ENCODE measurements at regions not wholly inside any gene's neighbourhood (a gene's known extent, or its start where the extent isn't known, plus 50 kb on each side); places are given as distances from the start of the nearest gene placed in this dataset.

GRCh38 chr6:141261016-141261671 lies 871.6 kb upstream of the GJE1 start:
- H3K4me3 ChIP-seq (ENCODE audit: low read length): no peak overlapping the region
- no peak for DNase-seq (ENCODE audit: low read depth)
- no peak for TF ChIP-seq CTCF (IDR thresholded peaks at IDR 0.05; ENCODE audit: insufficient read depth, low read depth, low read length, missing control alignments)

DNA sequence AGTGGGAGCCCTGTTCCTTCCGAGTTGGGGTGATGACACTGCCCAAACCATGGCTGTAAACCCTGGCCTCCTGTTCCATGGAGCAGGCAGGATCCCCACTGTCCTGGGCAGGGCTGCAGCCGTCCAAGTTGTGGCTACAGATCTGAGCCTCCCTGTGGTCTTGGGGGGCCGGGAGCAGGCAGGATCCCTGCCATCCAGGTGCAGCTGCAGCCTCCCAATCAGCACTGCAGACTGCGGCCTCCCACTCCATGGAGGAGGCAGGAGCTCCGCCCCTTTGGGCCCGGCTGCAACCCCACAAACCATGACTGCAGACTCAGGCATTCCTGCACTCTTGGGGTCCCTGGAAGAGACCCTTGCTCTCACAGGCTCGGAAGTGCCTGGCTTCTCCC lies 872.1 kb upstream of the GJE1 start:
- TF ChIP-seq CTCF (IDR thresholded peaks at IDR 0.05; ENCODE audit: insufficient read depth, low read depth, low read length, missing control alignments): no peak
- H3K4me3 ChIP-seq (ENCODE audit: low read length): no peak overlapping the region
- DNase-seq (ENCODE audit: low read depth): no peak

GRCh38 chr6:141259807-141260206 lies 872.9 kb upstream of the GJE1 start:
- DNase-seq (ENCODE audit: low read depth): no peak
- H3K4me3 ChIP-seq (ENCODE audit: low read length): no peak overlapping the region
- TF ChIP-seq CTCF (IDR thresholded peaks at IDR 0.05; ENCODE audit: insufficient read depth, low read depth, low read length, missing control alignments): no peak

DNA sequence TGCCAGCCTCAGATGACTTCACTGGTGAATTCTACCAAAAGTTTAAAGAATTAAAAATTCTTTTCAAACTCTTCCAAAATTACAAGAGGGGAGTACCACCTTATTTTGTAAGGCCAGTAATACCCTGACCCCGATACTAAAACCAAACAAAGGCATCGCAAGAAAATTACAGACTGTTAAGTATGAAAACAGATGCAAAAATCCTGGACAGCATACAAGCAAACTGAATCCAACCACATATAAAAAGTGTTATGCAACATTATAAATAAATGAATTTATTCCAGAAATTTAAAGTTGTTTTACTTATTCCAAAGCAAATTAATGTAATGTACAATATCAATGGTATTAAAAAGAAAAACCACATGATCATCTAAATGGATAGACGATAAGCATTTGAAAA lies 873.6 kb upstream of the GJE1 start:
- no peak overlapping the region for H3K4me3 ChIP-seq (ENCODE audit: low read length)
- no peak for TF ChIP-seq CTCF (IDR thresholded peaks at IDR 0.05; ENCODE audit: insufficient read depth, low read depth, low read length, missing control alignments)
- no peak for DNase-seq (ENCODE audit: low read depth)

GRCh38 chr6:141258516-141258915 lies 874.2 kb upstream of the GJE1 start:
- H3K4me3 ChIP-seq (ENCODE audit: low read length): no peak overlapping the region
- DNase-seq (ENCODE audit: low read depth): no peak
- no peak for TF ChIP-seq CTCF (IDR thresholded peaks at IDR 0.05; ENCODE audit: insufficient read depth, low read depth, low read length, missing control alignments)

GRCh38 chr6:141254336-141254735 lies 878.4 kb upstream of the GJE1 start:
- no peak for TF ChIP-seq CTCF (IDR thresholded peaks at IDR 0.05; ENCODE audit: insufficient read depth, low read depth, low read length, missing control alignments)
- DNase-seq (ENCODE audit: low read depth): no peak
- H3K4me3 ChIP-seq (ENCODE audit: low read length): no peak overlapping the region

Data from epithelial cell of esophagus (primary cell).